Upper lobe of left lung (tissue), 6 donors: ENCODE measurements at regions not wholly inside any gene's neighbourhood (a gene's known extent, or its start where the extent isn't known, plus 50 kb on each side); places are given as distances from the start of the nearest gene placed in this dataset.

Source experiments
- ATAC-seq, 2 donors: fragments of 200-7000 bp; cut with Tn5 transposase; one replicate each; pipeline ENCODE4 v1.9.1; 2022; ENCODE audit warnings: mild to moderate bottlenecking in 2 of 2, moderate library complexity in 2 of 2; ENCODE audit not compliant: low FRiP score in 2 of 2
- DNase-seq, 2 donors: peaks; one replicate each; pipeline ENCODE4 v3.0.0-alpha.2; 2019 to 2020
- H3K27ac ChIP-seq, 4 donors: fragments of 200-600 bp; sonication (generic); one replicate each; pipeline ENCODE4 v1.5.1; 2016 to 2019
- H3K27me3 ChIP-seq, 4 donors: fragments of 200-600 bp; sonication (generic); one replicate each; pipeline ENCODE4 v1.5.1; 2017 to 2019
- H3K36me3 ChIP-seq, 4 donors: fragments of 200-600 bp; sonication (generic); one replicate each; pipeline ENCODE4 v1.5.1; 2016 to 2019
- H3K4me1 ChIP-seq, 4 donors: fragments of 200-600 bp; sonication (generic); one replicate each; pipeline ENCODE4 v1.5.1; 2018 to 2019
- H3K4me3 ChIP-seq, 4 donors: fragments of 200-600 bp; sonication (generic); one replicate each; pipeline ENCODE4 v1.5.1; 2017 to 2019; ENCODE audit warnings: mild to moderate bottlenecking in 2 of 4, moderate library complexity in 1 of 4
- H3K9me3 ChIP-seq, 4 donors: fragments of 200-600 bp; sonication (generic); one replicate each; pipeline ENCODE4 v1.5.1; 2018 to 2019
- EP300 ChIP-seq, 4 donors: sonication (generic); formaldehyde crosslinking; IDR thresholded peaks; one replicate each; pipeline ENCODE4 v1.5.1; 2017; ENCODE audit warnings: antibody characterized with exemption in 4 of 4, control low read depth in 2 of 4
- POLR2A ChIP-seq, 4 donors: fragments of 450-650 bp; IDR thresholded peaks; one replicate each; pipeline ENCODE4 v1.5.1; 2016 to 2017; ENCODE audit warnings: antibody characterized with exemption in 4 of 4, mild to moderate bottlenecking in 2 of 4
- POLR2AphosphoS5 ChIP-seq, 2 donors: sonication (generic); formaldehyde crosslinking; IDR thresholded peaks; one replicate each; pipeline ENCODE4 v1.5.1; 2017; ENCODE audit warnings: antibody characterized with exemption in 2 of 2
- WGBS, 2 donors: methylation state at CpG; one replicate each; pipeline ENCODE4 v1.1.5; 2017 to 2018; 5-methylcytosine and 5-hydroxymethylcytosine counted together
- TF ChIP-seq, protein P1 (sequence below), 6 experiments: fragments of 450-650 bp in 4 of 6; fragments of 200-600 bp in 2 of 6; sonication (generic) in 2 of 6; IDR thresholded peaks; one replicate each; pipeline ENCODE4 v1.5.1; 2016 to 2019; ENCODE audit warnings: antibody characterized with exemption in 6 of 6
- donor health status: DM: no; HTN: no; CAD: no; lungs with moderate emphysema.
- donor health status: DM: no; HTN: yes; CAD: no; lungs with severe emphysema.

DNA sequence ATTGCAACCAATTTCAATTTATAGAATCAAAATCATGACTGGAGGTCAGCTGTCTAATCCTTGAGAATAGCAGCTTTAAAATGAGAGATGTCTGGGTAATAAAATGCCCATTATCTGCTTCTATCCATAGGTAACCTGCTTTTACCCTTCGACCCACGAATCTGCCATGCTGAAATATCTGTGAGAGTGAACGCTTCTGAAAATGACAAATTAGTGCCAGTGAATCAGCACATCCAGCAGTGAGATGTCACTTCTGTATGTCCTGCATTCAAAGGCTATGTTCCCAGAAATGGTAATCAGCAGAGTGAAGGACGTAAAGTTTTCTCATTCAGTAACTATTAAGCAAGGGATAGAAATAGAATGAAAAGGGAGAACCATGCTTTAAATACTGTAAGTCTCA, 532.4 kb upstream of the ITGA1 start:
- Histone ChIP-seq H3K9me3 (no peaks in the 10 kb centered on the region), H3K27me3 (no peaks in the 10 kb centered on the region), H3K4me1 (no peaks in the 10 kb centered on the region), H3K27ac (no peak overlapping the region), H3K36me3 (no peaks in the 10 kb centered on the region), H3K4me3 (no peak overlapping the region)
- WGBS, 2 donors: 87 to 94% methylated on average over 4 of the region's 4 CpGs
- TF ChIP-seq POLR2AphosphoS5 (IDR thresholded peaks at IDR 0.05) (no peak), POLR2A (IDR thresholded peaks at IDR 0.05) (no peak), EP300 (IDR thresholded peaks at IDR 0.05) (no peak)
- TF ChIP-seq, protein P1, sequence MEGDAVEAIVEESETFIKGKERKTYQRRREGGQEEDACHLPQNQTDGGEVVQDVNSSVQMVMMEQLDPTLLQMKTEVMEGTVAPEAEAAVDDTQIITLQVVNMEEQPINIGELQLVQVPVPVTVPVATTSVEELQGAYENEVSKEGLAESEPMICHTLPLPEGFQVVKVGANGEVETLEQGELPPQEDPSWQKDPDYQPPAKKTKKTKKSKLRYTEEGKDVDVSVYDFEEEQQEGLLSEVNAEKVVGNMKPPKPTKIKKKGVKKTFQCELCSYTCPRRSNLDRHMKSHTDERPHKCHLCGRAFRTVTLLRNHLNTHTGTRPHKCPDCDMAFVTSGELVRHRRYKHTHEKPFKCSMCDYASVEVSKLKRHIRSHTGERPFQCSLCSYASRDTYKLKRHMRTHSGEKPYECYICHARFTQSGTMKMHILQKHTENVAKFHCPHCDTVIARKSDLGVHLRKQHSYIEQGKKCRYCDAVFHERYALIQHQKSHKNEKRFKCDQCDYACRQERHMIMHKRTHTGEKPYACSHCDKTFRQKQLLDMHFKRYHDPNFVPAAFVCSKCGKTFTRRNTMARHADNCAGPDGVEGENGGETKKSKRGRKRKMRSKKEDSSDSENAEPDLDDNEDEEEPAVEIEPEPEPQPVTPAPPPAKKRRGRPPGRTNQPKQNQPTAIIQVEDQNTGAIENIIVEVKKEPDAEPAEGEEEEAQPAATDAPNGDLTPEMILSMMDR (IDR thresholded peaks at IDR 0.05): no peak
- DNase-seq: no peak
- ATAC-seq: no peak

DNA sequence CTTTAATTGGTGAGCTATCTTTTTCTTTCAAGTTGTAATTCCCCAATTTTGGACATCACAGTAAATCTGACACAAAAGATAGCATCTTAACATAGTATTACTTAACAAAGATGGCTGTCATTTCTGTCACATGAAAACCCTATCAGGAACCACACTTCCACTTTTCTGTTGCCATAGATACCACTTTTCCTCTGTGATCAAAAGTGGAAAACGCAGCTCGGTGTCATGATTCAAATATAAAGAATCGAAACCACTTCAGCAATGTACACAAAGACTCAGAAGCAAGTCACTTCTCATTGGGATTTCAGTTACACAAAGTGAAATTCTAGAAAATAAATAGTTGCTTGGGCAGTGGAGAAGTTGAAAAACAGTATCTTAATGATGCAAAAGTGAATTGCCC, 524.9 kb upstream of the ITGA1 start:
- TF ChIP-seq POLR2AphosphoS5 (IDR thresholded peaks at IDR 0.05) (no peak), EP300 (IDR thresholded peaks at IDR 0.05) (no peak), POLR2A (IDR thresholded peaks at IDR 0.05) (no peak)
- TF ChIP-seq, protein P1 (IDR thresholded peaks at IDR 0.05): no peak
- WGBS, 2 donors: 33 to 40% methylated on average over 3 of the region's 3 CpGs
- no peaks in the 10 kb centered on the region for H3K36me3 ChIP-seq
- H3K27me3 ChIP-seq: no peaks in the 10 kb centered on the region
- H3K4me3 ChIP-seq: no peak overlapping the region
- no peaks in the 10 kb centered on the region for H3K4me1 ChIP-seq
- H3K27ac ChIP-seq: no peak overlapping the region
- ATAC-seq: no peak
- H3K9me3 ChIP-seq: no peaks in the 10 kb centered on the region
- DNase-seq: no peak

DNA sequence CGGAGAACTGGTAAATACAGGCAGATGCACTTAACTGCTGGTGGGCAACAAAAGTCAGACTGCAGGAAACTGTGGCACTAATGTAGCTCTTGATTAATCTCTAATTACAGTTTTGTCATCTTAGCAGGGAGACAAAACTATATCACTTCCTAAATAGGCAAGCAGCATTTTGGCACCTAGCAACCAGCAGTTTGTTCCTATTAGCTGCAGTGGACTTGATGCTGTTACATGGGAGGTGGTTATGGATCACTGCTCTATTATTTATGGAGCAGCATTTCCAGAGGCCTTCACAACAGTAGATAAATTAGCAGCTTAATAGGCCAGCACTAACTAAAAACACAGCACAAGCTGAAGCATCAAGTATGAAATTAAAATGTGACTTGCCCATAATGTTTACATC, 518.3 kb upstream of the ITGA1 start:
- Histone ChIP-seq H3K4me3 (no peak overlapping the region), H3K36me3 (no peaks in the 10 kb centered on the region), H3K27me3 (no peaks in the 10 kb centered on the region), H3K4me1 (no peaks in the 10 kb centered on the region), H3K27ac (no peak overlapping the region), H3K9me3 (no peaks in the 10 kb centered on the region)
- WGBS, 2 donors: 74 to 76% methylated on average over 1 of the region's 1 CpG
- ATAC-seq (no peak), DNase-seq (no peak)
- TF ChIP-seq EP300 (IDR thresholded peaks at IDR 0.05) (no peak), POLR2AphosphoS5 (IDR thresholded peaks at IDR 0.05) (no peak), POLR2A (IDR thresholded peaks at IDR 0.05) (no peak)
- TF ChIP-seq, protein P1 (IDR thresholded peaks at IDR 0.05): no peak

DNA sequence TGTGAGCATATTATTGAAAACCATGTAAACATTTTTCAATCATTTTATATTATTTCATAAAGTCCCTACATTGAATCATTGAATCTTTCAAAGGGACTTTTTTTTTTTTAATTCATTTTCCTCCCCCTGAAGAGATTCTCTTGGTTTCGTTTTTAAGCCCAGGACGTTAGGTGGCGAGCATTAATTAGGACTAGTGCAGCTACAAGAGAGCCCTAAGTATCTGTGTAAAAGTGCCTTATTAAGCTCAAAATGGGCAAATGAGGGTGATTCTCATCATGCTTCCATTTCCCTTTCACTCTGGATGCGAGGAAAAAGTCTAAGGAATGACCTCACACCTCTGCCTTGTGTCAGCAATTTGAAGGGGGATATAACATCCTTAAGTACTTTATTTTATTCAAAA, 517.9 kb upstream of the ITGA1 start:
- Histone ChIP-seq H3K27me3 (no peaks in the 10 kb centered on the region), H3K9me3 (no peaks in the 10 kb centered on the region), H3K4me3 (no peak overlapping the region), H3K4me1 (no peaks in the 10 kb centered on the region), H3K36me3 (no peaks in the 10 kb centered on the region), H3K27ac (no peak overlapping the region)
- TF ChIP-seq EP300 (IDR thresholded peaks at IDR 0.05): no peak
- no peak for TF ChIP-seq POLR2AphosphoS5 (IDR thresholded peaks at IDR 0.05)
- TF ChIP-seq POLR2A (IDR thresholded peaks at IDR 0.05): no peak
- TF ChIP-seq, protein P1 (IDR thresholded peaks at IDR 0.05): no peak
- WGBS, 2 donors: 58 to 74% methylated on average over 4 of the region's 4 CpGs
- ATAC-seq (no peak), DNase-seq (no peak)

DNA sequence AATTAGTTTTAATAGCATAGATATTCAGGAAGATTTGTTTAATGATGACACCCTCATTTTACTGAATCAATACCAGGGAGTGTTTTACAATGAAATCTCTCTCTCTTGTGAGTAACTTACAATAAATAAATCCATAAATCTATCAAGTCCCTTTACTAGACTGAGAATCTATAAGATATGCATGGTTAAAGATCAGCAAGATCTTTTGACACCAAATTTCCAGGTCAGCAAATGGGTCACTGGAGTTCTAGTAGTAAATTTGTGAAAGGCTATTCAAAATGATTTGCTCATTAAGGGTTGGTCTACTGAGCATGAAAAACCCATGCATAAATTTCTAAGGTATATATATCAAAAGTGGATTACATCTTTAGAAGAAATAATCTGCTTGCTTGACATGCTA, 512.1 kb upstream of the ITGA1 start:
- Histone ChIP-seq H3K27ac (no peak overlapping the region), H3K4me1 (no peaks in the 10 kb centered on the region), H3K9me3 (no peaks in the 10 kb centered on the region), H3K36me3 (no peaks in the 10 kb centered on the region), H3K27me3 (no peaks in the 10 kb centered on the region), H3K4me3 (no peak overlapping the region)
- DNase-seq (no peak), ATAC-seq (no peak)
- TF ChIP-seq POLR2A (IDR thresholded peaks at IDR 0.05) (no peak), EP300 (IDR thresholded peaks at IDR 0.05) (no peak), POLR2AphosphoS5 (IDR thresholded peaks at IDR 0.05) (no peak)
- TF ChIP-seq, protein P1 (IDR thresholded peaks at IDR 0.05): no peak
